Astrocyte (in vitro differentiated cells and primary cell): ENCODE measurements at regions not wholly inside any gene's neighbourhood (a gene's known extent, or its start where the extent isn't known, plus 50 kb on each side); places are given as distances from the start of the nearest gene placed in this dataset.

Experiments
- EZH2 ChIP-seq: IDR thresholded peaks from 2 replicates; pipeline ENCODE4 v1.6.1; 2012; ENCODE audit warnings: mild to moderate bottlenecking, low read length, inconsistent platforms; ENCODE audit not compliant: insufficient read depth
- TF ChIP-seq, protein P1 (sequence below): IDR thresholded peaks from 2 replicates; pipeline ENCODE4 v1.5.1; 2011; ENCODE audit warnings: low read depth, mild to moderate bottlenecking, inconsistent platforms, low read length, moderate library complexity; ENCODE audit not compliant: insufficient read depth

DNA sequence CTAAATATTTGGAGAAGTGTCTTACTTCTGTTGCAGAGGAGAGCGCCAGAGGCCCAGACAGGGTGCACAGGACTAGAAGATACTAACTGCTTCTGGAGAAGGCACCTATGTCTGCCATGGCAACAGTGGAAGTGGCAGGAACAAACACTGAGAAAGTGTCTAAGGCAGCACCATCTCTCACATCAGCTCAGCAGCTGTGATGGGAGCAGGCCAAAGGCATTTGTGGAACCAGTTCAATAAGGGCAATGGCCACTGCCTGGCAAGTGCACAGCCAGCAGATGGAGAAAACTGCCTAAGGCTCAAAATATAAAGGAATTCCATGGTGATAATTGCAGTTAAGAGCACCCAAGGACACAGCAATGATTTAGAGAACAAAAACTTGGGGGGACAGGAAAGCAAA, 563.0 kb upstream of the CCDC54 start:
- TF ChIP-seq, protein P1, sequence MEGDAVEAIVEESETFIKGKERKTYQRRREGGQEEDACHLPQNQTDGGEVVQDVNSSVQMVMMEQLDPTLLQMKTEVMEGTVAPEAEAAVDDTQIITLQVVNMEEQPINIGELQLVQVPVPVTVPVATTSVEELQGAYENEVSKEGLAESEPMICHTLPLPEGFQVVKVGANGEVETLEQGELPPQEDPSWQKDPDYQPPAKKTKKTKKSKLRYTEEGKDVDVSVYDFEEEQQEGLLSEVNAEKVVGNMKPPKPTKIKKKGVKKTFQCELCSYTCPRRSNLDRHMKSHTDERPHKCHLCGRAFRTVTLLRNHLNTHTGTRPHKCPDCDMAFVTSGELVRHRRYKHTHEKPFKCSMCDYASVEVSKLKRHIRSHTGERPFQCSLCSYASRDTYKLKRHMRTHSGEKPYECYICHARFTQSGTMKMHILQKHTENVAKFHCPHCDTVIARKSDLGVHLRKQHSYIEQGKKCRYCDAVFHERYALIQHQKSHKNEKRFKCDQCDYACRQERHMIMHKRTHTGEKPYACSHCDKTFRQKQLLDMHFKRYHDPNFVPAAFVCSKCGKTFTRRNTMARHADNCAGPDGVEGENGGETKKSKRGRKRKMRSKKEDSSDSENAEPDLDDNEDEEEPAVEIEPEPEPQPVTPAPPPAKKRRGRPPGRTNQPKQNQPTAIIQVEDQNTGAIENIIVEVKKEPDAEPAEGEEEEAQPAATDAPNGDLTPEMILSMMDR: no peak
- TF ChIP-seq EZH2: no peak
